Activated CD8-positive, alpha-beta T cell treated with anti-CD3 and anti-CD28 coated beads, Interleukin-2, amount 10 ng/mL, durations not matched to agents 7 days and 5 days (primary cell): ENCODE measurements at regions not wholly inside any gene's neighbourhood (a gene's known extent, or its start where the extent isn't known, plus 50 kb on each side); places are given as distances from the start of the nearest gene placed in this dataset.

ENCODE experiments used
- ATAC-seq: fragments of 150-1000 bp; cut with Tn5 transposase; one replicate; pipeline ENCODE4 v1.10.0; 2021; ENCODE audit warnings: moderate library complexity
- CTCF ChIA-PET: fragments of 350-600 bp; sonication (Branson Sonifier 250); formaldehyde crosslinking; loops from one replicate; lab custom pipeline; 2021; ENCODE audit warnings: antibody characterized with exemption; lab: Charles Lee
- POLR2A ChIA-PET: fragments of 350-600 bp; sonication (Branson Sonifier 250); formaldehyde crosslinking; loops from one replicate; lab custom pipeline; 2021; ENCODE audit warnings: antibody characterized with exemption; lab: Charles Lee
- DNase-seq: peaks from one replicate; pipeline ENCODE4 v3.0.0-alpha.2; 2020
- H3K27ac Mint-ChIP-seq: one replicate; pipeline ENCODE4 v1.8.0; 2021; ENCODE audit warnings: mild to moderate bottlenecking, mixed read lengths
- H3K27me3 Mint-ChIP-seq: one replicate; pipeline ENCODE4 v1.8.0; 2021; ENCODE audit warnings: low read depth, mixed read lengths
- H3K36me3 Mint-ChIP-seq: one replicate; pipeline ENCODE4 v1.8.0; 2021; ENCODE audit warnings: low read depth, mixed read lengths
- H3K4me1 Mint-ChIP-seq: one replicate; pipeline ENCODE4 v1.8.0; 2021; ENCODE audit warnings: low read depth, mixed read lengths
- H3K4me3 Mint-ChIP-seq: one replicate; pipeline ENCODE4 v1.8.0; 2021; ENCODE audit warnings: mild to moderate bottlenecking, mixed read lengths
- H3K9me3 Mint-ChIP-seq: one replicate; pipeline ENCODE4 v1.8.0; 2022; ENCODE audit warnings: mixed read lengths; ENCODE audit not compliant: insufficient read depth

DNA sequence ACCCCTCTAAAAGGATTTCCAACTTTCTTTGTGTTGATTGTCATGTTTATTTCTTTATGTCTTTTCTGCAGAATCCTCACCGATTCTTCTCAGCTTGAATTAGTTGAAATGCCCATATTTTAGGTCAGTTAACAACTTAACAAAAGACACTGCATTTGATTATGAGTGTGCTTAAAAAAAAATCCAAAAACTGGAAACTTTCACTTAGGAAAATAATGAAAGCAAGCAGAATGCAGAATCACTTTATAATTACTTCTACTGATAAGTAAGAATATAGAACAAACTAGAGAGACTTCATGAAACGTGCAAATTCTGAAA, 111.0 kb upstream of the PTPN13 start:
- Mint-ChIP-seq H3K4me1 (peaks cover 3% of the 10 kb centered on the region), H3K4me3 (no peak overlapping the region), H3K27me3 (peaks cover 5% of the 10 kb centered on the region), H3K27ac (no peak overlapping the region), H3K9me3 (no peaks in the 10 kb centered on the region), H3K36me3 (no peaks in the 10 kb centered on the region)
- ATAC-seq (no peak), DNase-seq (no peak)
- CTCF ChIA-PET: interaction anchor here (1.8 to 2.1 kb wide), 2 partner anchors 12 to 16 kb away, joined by 6 to 12 read pairs; no protein-coding TSS in a partner anchor
- POLR2A ChIA-PET: no interaction called here

- POLR2A ChIA-PET: no interaction called here
- no peak overlapping the region for H3K27ac Mint-ChIP-seq
- ATAC-seq: no peak
- CTCF ChIA-PET: interaction anchor here (2.1 kb wide), 1 partner anchor 15 kb away, joined by 12 read pairs; no protein-coding TSS in a partner anchor
- H3K27me3 Mint-ChIP-seq: peaks cover 5% of the 10 kb centered on the region
- H3K4me3 Mint-ChIP-seq: no peak overlapping the region
- H3K36me3 Mint-ChIP-seq: no peaks in the 10 kb centered on the region
- no peak for DNase-seq
- no peaks in the 10 kb centered on the region for H3K9me3 Mint-ChIP-seq
- H3K4me1 Mint-ChIP-seq: peaks cover 3% of the 10 kb centered on the region
Observed at GRCh38 chr4:86483773-86484172, 110.3 kb upstream of the PTPN13 start.

GRCh38 chr4:86484241-86484640, 109.9 kb upstream of the PTPN13 start:
- Mint-ChIP-seq H3K27me3 (peaks cover 5% of the 10 kb centered on the region), H3K27ac (no peak overlapping the region), H3K36me3 (no peaks in the 10 kb centered on the region), H3K9me3 (no peaks in the 10 kb centered on the region), H3K4me1 (peaks cover 3% of the 10 kb centered on the region), H3K4me3 (no peak overlapping the region)
- ATAC-seq: no peak
- ChIA-PET CTCF (no interaction called here), POLR2A (no interaction called here)
- no peak for DNase-seq

- DNase-seq (no peak), ATAC-seq (no peak)
- Mint-ChIP-seq H3K9me3 (no peaks in the 10 kb centered on the region), H3K27ac (no peak overlapping the region), H3K4me1 (peaks cover 6% of the 10 kb centered on the region), H3K4me3 (no peak overlapping the region), H3K36me3 (no peaks in the 10 kb centered on the region), H3K27me3 (peaks cover 5% of the 10 kb centered on the region)
- ChIA-PET POLR2A (interaction anchor here (0.6 kb wide), 1 partner anchor 100 kb away, joined by 3 read pairs; no protein-coding TSS in a partner anchor), CTCF (interaction anchor here (1.5 kb wide), 1 partner anchor 11 kb away, joined by 6 read pairs; no protein-coding TSS in a partner anchor)
Observed at GRCh38 chr4:86487738-86488348, 106.3 kb upstream of the PTPN13 start.

- Mint-ChIP-seq H3K9me3 (no peaks in the 10 kb centered on the region), H3K27ac (no peak overlapping the region), H3K4me3 (peak overlapping the region; percentile 0), H3K4me1 (peaks cover 21% of the 10 kb centered on the region), H3K36me3 (no peaks in the 10 kb centered on the region), H3K27me3 (no peaks in the 10 kb centered on the region)
- ATAC-seq (no peak), DNase-seq (no peak)
- POLR2A ChIA-PET: no interaction called here
- CTCF ChIA-PET: no interaction called here
Observed at GRCh38 chr4:86493460-86493859, 100.7 kb upstream of the PTPN13 start.

- ATAC-seq: no peak
- ChIA-PET CTCF (interaction anchor here (0.6 to 4.8 kb wide), 23 partner anchors 9 to 597 kb away, joined by 3 to 31 read pairs (median 4); partner anchors contain the start of gene C4orf36), POLR2A (no interaction called here)
- H3K36me3 Mint-ChIP-seq: no peaks in the 10 kb centered on the region
- no peak overlapping the region for H3K27ac Mint-ChIP-seq
- DNase-seq: peak; percentile 36
- no peaks in the 10 kb centered on the region for H3K9me3 Mint-ChIP-seq
- no peak overlapping the region for H3K4me3 Mint-ChIP-seq
- H3K4me1 Mint-ChIP-seq: peaks cover 21% of the 10 kb centered on the region
- H3K27me3 Mint-ChIP-seq: peaks cover 2% of the 10 kb centered on the region
Observed at GRCh38 chr4:86496094-86497080, 97.7 kb upstream of the PTPN13 start.

- DNase-seq (no peak), ATAC-seq (no peak)
- peaks cover 7% of the 10 kb centered on the region for H3K27me3 Mint-ChIP-seq
- H3K27ac Mint-ChIP-seq: no peak overlapping the region
- no peaks in the 10 kb centered on the region for H3K9me3 Mint-ChIP-seq
- CTCF ChIA-PET: interaction anchor here (0.8 to 4.8 kb wide), 9 partner anchors 15 to 422 kb away, joined by 3 to 31 read pairs (median 4); no protein-coding TSS in a partner anchor
- peaks cover 18% of the 10 kb centered on the region for H3K4me1 Mint-ChIP-seq
- no peaks in the 10 kb centered on the region for H3K36me3 Mint-ChIP-seq
- no peak overlapping the region for H3K4me3 Mint-ChIP-seq
- POLR2A ChIA-PET: no interaction called here
Observed at GRCh38 chr4:86497131-86497530, 97.0 kb upstream of the PTPN13 start.

- no peak for DNase-seq
- no peaks in the 10 kb centered on the region for H3K36me3 Mint-ChIP-seq
- ATAC-seq: peak; percentile 89
- POLR2A ChIA-PET: no interaction called here
- H3K9me3 Mint-ChIP-seq: no peaks in the 10 kb centered on the region
- H3K27ac Mint-ChIP-seq: no peak overlapping the region
- H3K4me1 Mint-ChIP-seq: peaks cover 15% of the 10 kb centered on the region
- peaks cover 15% of the 10 kb centered on the region for H3K27me3 Mint-ChIP-seq
- no peak overlapping the region for H3K4me3 Mint-ChIP-seq
- CTCF ChIA-PET: interaction anchor here (0.7 to 4.8 kb wide), 30 partner anchors 7 to 652 kb away, joined by 3 to 31 read pairs (median 4); partner anchors contain the start of gene C4orf36
Observed at GRCh38 chr4:86497980-86498862, 95.9 kb upstream of the PTPN13 start.

DNA sequence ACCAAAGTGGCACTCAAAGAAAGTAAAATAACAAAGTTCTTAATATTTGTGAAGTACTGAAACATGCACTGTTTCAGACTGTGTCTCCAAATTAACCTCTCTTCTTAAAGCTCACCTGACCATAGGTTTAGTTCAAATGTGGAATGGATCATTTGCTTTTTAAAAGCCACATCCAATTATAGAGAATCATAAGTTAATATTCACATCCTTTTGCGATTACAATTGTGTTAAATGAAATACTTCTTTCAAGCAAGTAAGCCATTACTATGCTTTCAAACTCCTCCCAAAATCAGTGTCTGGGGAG, 95.3 kb upstream of the PTPN13 start:
- POLR2A ChIA-PET: no interaction called here
- H3K9me3 Mint-ChIP-seq: no peaks in the 10 kb centered on the region
- H3K27ac Mint-ChIP-seq: no peak overlapping the region
- CTCF ChIA-PET: interaction anchor here (0.7 to 4.8 kb wide), 29 partner anchors 8 to 412 kb away, joined by 3 to 31 read pairs (median 4); partner anchors contain the start of gene C4orf36
- peaks cover 9% of the 10 kb centered on the region for H3K4me1 Mint-ChIP-seq
- peaks cover 17% of the 10 kb centered on the region for H3K27me3 Mint-ChIP-seq
- ATAC-seq: no peak
- H3K4me3 Mint-ChIP-seq: no peak overlapping the region
- H3K36me3 Mint-ChIP-seq: no peaks in the 10 kb centered on the region
- no peak for DNase-seq

DNA sequence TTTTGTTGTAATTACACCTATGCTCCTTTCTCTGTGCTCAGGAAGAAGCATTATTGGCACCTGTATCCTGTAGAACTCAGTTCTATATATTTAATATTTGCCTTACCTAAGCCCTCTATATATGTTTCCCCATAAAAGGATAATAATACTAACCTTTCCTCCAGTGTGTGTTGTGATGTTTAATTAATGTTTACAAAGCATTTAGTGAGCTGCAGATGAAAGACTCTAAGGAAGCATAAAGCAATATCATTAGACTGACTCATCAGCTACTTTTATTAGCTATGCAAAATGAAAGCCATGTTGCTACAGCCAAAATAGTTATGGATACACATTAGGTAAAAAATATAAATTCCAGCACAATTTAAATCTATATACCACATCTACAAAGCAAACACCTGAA, 93.6 kb upstream of the PTPN13 start:
- Mint-ChIP-seq H3K9me3 (no peaks in the 10 kb centered on the region), H3K36me3 (no peaks in the 10 kb centered on the region), H3K27me3 (peaks cover 20% of the 10 kb centered on the region), H3K4me3 (no peak overlapping the region), H3K4me1 (peaks cover 1% of the 10 kb centered on the region), H3K27ac (no peak overlapping the region)
- POLR2A ChIA-PET: no interaction called here
- no peak for DNase-seq
- no peak for ATAC-seq
- CTCF ChIA-PET: interaction anchor here (0.6 to 3.2 kb wide), 6 partner anchors 9 to 609 kb away, joined by 3 to 18 read pairs (median 6); no protein-coding TSS in a partner anchor

DNA sequence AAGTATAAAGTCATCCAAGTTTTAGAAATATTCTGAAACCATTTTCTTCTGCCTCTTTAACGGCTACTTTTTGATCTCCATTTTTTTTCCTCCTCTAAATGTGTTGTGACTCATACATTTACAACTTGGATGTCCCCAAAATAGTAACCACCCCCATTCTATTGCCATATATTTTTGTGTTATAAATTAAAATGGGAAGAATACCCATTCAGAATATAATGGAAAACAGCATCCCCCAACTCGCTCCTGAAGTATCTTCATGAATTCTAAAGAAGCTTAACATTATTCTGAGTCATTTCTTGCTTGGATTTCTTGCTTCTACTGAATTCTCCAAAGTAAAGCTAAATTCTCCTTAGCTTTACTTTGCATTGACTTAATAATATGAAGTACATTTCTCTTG, 92.0 kb upstream of the PTPN13 start:
- ChIA-PET CTCF (no interaction called here), POLR2A (no interaction called here)
- H3K9me3 Mint-ChIP-seq: no peaks in the 10 kb centered on the region
- ATAC-seq (no peak), DNase-seq (no peak)
- H3K27me3 Mint-ChIP-seq: peaks cover 20% of the 10 kb centered on the region
- H3K4me1 Mint-ChIP-seq: no peaks in the 10 kb centered on the region
- H3K36me3 Mint-ChIP-seq: no peaks in the 10 kb centered on the region
- H3K4me3 Mint-ChIP-seq: no peak overlapping the region
- no peak overlapping the region for H3K27ac Mint-ChIP-seq
